ENCODE measurements at regions not wholly inside any gene's neighbourhood (a gene's known extent, or its start where the extent isn't known, plus 50 kb on each side); places are given as distances from the start of the nearest gene placed in this dataset.

GRCh38 chr2:230593765-230594164 lies 118.9 kb upstream of the CAB39 start:
- WGBS, 2 donors, result 92% methylated on average over 9 of the region's 9 CpGs
- no peaks in the 10 kb centered on the region for H3K36me3 ChIP-seq (ENCODE audit: low read depth, missing control alignments)
- H3K27me3 ChIP-seq, result no peaks in the 10 kb centered on the region
- intact Hi-C loops (cut with DNase I; ENCODE audit: low total_unique reads), result no loop called here
- H3K4me3 ChIP-seq, result no peak overlapping the region
- no peak overlapping the region for H3K27ac ChIP-seq
- TF ChIP-seq CTCF (IDR thresholded peaks at IDR 0.05) (no peak), POLR2A (IDR thresholded peaks at IDR 0.05) (no peak)
- no peaks in the 10 kb centered on the region for H3K9me3 ChIP-seq
- H3K4me1 ChIP-seq, result no peaks in the 10 kb centered on the region
- no peak for DNase-seq

GRCh38 chr2:230594286-230594840 lies 118.3 kb upstream of the CAB39 start:
- intact Hi-C loops (cut with DNase I; ENCODE audit: low total_unique reads), result no loop called here
- no peak for TF ChIP-seq POLR2A (IDR thresholded peaks at IDR 0.05)
- 88 to 94% methylated on average over 3 of the region's 3 CpGs for WGBS, 2 donors

GRCh38 chr2:230599853-230600252 lies 112.8 kb upstream of the CAB39 start:
- intact Hi-C loops (cut with DNase I; ENCODE audit: low total_unique reads), result no loop called here
- Histone ChIP-seq H3K27ac (no peak overlapping the region), H3K4me3 (no peak overlapping the region), H3K27me3 (no peaks in the 10 kb centered on the region), H3K9me3 (no peaks in the 10 kb centered on the region), H3K36me3 (ENCODE audit: low read depth, missing control alignments) (no peaks in the 10 kb centered on the region), H3K4me1 (no peaks in the 10 kb centered on the region)
- TF ChIP-seq CTCF (IDR thresholded peaks at IDR 0.05), result no peak
- no peak for TF ChIP-seq POLR2A (IDR thresholded peaks at IDR 0.05)
- WGBS, 2 donors, result 91 to 92% methylated on average over 2 of the region's 2 CpGs
- no peak for DNase-seq

More at GRCh38 chr2:230594286-230594840, 118.3 kb upstream of the CAB39 start:
- no peaks in the 10 kb centered on the region for H3K4me1 ChIP-seq
- no peak for DNase-seq
- no peak overlapping the region for H3K4me3 ChIP-seq
- no peaks in the 10 kb centered on the region for H3K27me3 ChIP-seq
- no peaks in the 10 kb centered on the region for H3K36me3 ChIP-seq (ENCODE audit: low read depth, missing control alignments)
- H3K27ac ChIP-seq, result no peak overlapping the region
- no peaks in the 10 kb centered on the region for H3K9me3 ChIP-seq

GRCh38 chr2:230600285-230600684 lies 112.4 kb upstream of the CAB39 start:
- WGBS, 2 donors, result 81 to 82% methylated on average over 5 of the region's 5 CpGs
- no peak for DNase-seq
- H3K36me3 ChIP-seq (ENCODE audit: low read depth, missing control alignments), result no peaks in the 10 kb centered on the region
- intact Hi-C loops (cut with DNase I; ENCODE audit: low total_unique reads), result no loop called here
- H3K4me3 ChIP-seq, result no peak overlapping the region
- H3K4me1 ChIP-seq, result no peaks in the 10 kb centered on the region
- no peak overlapping the region for H3K27ac ChIP-seq
- no peak for TF ChIP-seq POLR2A (IDR thresholded peaks at IDR 0.05)
- no peak for TF ChIP-seq CTCF (IDR thresholded peaks at IDR 0.05)
- H3K9me3 ChIP-seq, result no peaks in the 10 kb centered on the region
- H3K27me3 ChIP-seq, result no peaks in the 10 kb centered on the region

- Histone ChIP-seq H3K27ac (no peak overlapping the region), H3K4me3 (no peak overlapping the region), H3K4me1 (no peaks in the 10 kb centered on the region), H3K36me3 (ENCODE audit: low read depth, missing control alignments) (no peaks in the 10 kb centered on the region), H3K9me3 (no peaks in the 10 kb centered on the region), H3K27me3 (no peaks in the 10 kb centered on the region)
- TF ChIP-seq POLR2A (IDR thresholded peaks at IDR 0.05), result no peak
- TF ChIP-seq CTCF (IDR thresholded peaks at IDR 0.05), result no peak
- intact Hi-C loops (cut with DNase I; ENCODE audit: low total_unique reads), result no loop called here
- WGBS, 2 donors, result 79 to 81% methylated on average over 4 of the region's 4 CpGs
- DNase-seq, result no peak
These were observed 111.8 kb upstream of the CAB39 start for GRCh38 chr2:230600881-230601280.

All from testis (tissue), 2 donors.